ENCODE measurements at regions not wholly inside any gene's neighbourhood (a gene's known extent, or its start where the extent isn't known, plus 50 kb on each side); places are given as distances from the start of the nearest gene placed in this dataset.

- no peaks in the 10 kb centered on the region for H3K4me1 Mint-ChIP-seq
Observed at GRCh38 chr10:29881336-29881771, 178.0 kb downstream of the JCAD start.

GRCh38 chr10:29880856-29881255, 178.5 kb downstream of the JCAD start:
- Mint-ChIP-seq H3K36me3 (no peaks in the 10 kb centered on the region), H3K4me3 (no peak overlapping the region), H3K27ac (no peak overlapping the region), H3K9me3 (no peaks in the 10 kb centered on the region), H3K27me3 (peaks cover 7% of the 10 kb centered on the region), H3K4me1 (no peaks in the 10 kb centered on the region)
- CTCF ChIA-PET = no interaction called here
- no peak for DNase-seq

More at GRCh38 chr10:29881336-29881771, 178.0 kb downstream of the JCAD start:
- Mint-ChIP-seq H3K27ac (no peak overlapping the region), H3K27me3 (peaks cover 12% of the 10 kb centered on the region), H3K36me3 (no peaks in the 10 kb centered on the region), H3K9me3 (no peaks in the 10 kb centered on the region), H3K4me3 (no peak overlapping the region)
- no peak for DNase-seq
- CTCF ChIA-PET = no interaction called here

- no peaks in the 10 kb centered on the region for H3K36me3 Mint-ChIP-seq
- H3K4me3 Mint-ChIP-seq = no peak overlapping the region
- no peaks in the 10 kb centered on the region for H3K4me1 Mint-ChIP-seq
- no peak overlapping the region for H3K27ac Mint-ChIP-seq
- peaks cover 7% of the 10 kb centered on the region for H3K27me3 Mint-ChIP-seq
- CTCF ChIA-PET = no interaction called here
- no peaks in the 10 kb centered on the region for H3K9me3 Mint-ChIP-seq
- DNase-seq = no peak
Observed at GRCh38 chr10:29879862-29880261, 179.5 kb downstream of the JCAD start.

- Mint-ChIP-seq H3K4me1 (no peaks in the 10 kb centered on the region), H3K4me3 (no peak overlapping the region), H3K9me3 (no peaks in the 10 kb centered on the region), H3K27ac (no peak overlapping the region), H3K27me3 (peaks cover 7% of the 10 kb centered on the region), H3K36me3 (no peaks in the 10 kb centered on the region)
- CTCF ChIA-PET = no interaction called here
- DNase-seq = no peak
Observed at GRCh38 chr10:29878492-29878891, 180.9 kb downstream of the JCAD start.

GRCh38 chr10:29877793-29878491, 181.4 kb downstream of the JCAD start:
- CTCF ChIA-PET = no interaction called here

GRCh38 chr10:29876008-29876555, 183.3 kb downstream of the JCAD start:
- no peaks in the 10 kb centered on the region for H3K4me1 Mint-ChIP-seq
- CTCF ChIA-PET = no interaction called here
- no peak for DNase-seq
- no peak overlapping the region for H3K27ac Mint-ChIP-seq
- no peaks in the 10 kb centered on the region for H3K9me3 Mint-ChIP-seq
- no peak overlapping the region for H3K4me3 Mint-ChIP-seq
- no peaks in the 10 kb centered on the region for H3K36me3 Mint-ChIP-seq
- H3K27me3 Mint-ChIP-seq = peaks cover 7% of the 10 kb centered on the region

More at GRCh38 chr10:29877793-29878491, 181.4 kb downstream of the JCAD start:
- H3K36me3 Mint-ChIP-seq = no peaks in the 10 kb centered on the region
- peaks cover 7% of the 10 kb centered on the region for H3K27me3 Mint-ChIP-seq
- no peaks in the 10 kb centered on the region for H3K9me3 Mint-ChIP-seq
- no peaks in the 10 kb centered on the region for H3K4me1 Mint-ChIP-seq
- H3K4me3 Mint-ChIP-seq = no peak overlapping the region
- no peak overlapping the region for H3K27ac Mint-ChIP-seq
- DNase-seq = no peak

GRCh38 chr10:29874606-29875269, 184.6 kb downstream of the JCAD start:
- Mint-ChIP-seq H3K4me1 (no peaks in the 10 kb centered on the region), H3K9me3 (peaks cover 3% of the 10 kb centered on the region), H3K4me3 (no peak overlapping the region), H3K27me3 (peaks cover 7% of the 10 kb centered on the region), H3K36me3 (no peaks in the 10 kb centered on the region), H3K27ac (no peak overlapping the region)
- no peak for DNase-seq
- CTCF ChIA-PET = no interaction called here

- CTCF ChIA-PET = no interaction called here
- Mint-ChIP-seq H3K4me3 (no peak overlapping the region), H3K27ac (no peak overlapping the region), H3K4me1 (no peaks in the 10 kb centered on the region), H3K36me3 (no peaks in the 10 kb centered on the region), H3K9me3 (peaks cover 3% of the 10 kb centered on the region), H3K27me3 (peaks cover 7% of the 10 kb centered on the region)
- DNase-seq = no peak
Observed at GRCh38 chr10:29873941-29874484, 185.4 kb downstream of the JCAD start.

- no peaks in the 10 kb centered on the region for H3K4me1 Mint-ChIP-seq
- no peaks in the 10 kb centered on the region for H3K27me3 Mint-ChIP-seq
- DNase-seq = no peak
- H3K36me3 Mint-ChIP-seq = no peaks in the 10 kb centered on the region
- no peak overlapping the region for H3K4me3 Mint-ChIP-seq
- CTCF ChIA-PET = no interaction called here
- no peak overlapping the region for H3K27ac Mint-ChIP-seq
- H3K9me3 Mint-ChIP-seq = peaks cover 3% of the 10 kb centered on the region
Observed at GRCh38 chr10:29870522-29871044, 188.8 kb downstream of the JCAD start.

GRCh38 chr10:29869593-29869992, 189.8 kb downstream of the JCAD start:
- peaks cover 3% of the 10 kb centered on the region for H3K9me3 Mint-ChIP-seq
- CTCF ChIA-PET = no interaction called here
- H3K27me3 Mint-ChIP-seq = no peaks in the 10 kb centered on the region
- no peak overlapping the region for H3K4me3 Mint-ChIP-seq
- DNase-seq = no peak
- no peaks in the 10 kb centered on the region for H3K36me3 Mint-ChIP-seq
- no peak overlapping the region for H3K27ac Mint-ChIP-seq
- no peaks in the 10 kb centered on the region for H3K4me1 Mint-ChIP-seq

- Mint-ChIP-seq H3K36me3 (no peaks in the 10 kb centered on the region), H3K9me3 (peaks cover 3% of the 10 kb centered on the region), H3K27ac (no peak overlapping the region), H3K4me1 (no peaks in the 10 kb centered on the region), H3K4me3 (no peak overlapping the region), H3K27me3 (no peaks in the 10 kb centered on the region)
- DNase-seq = no peak
- CTCF ChIA-PET = no interaction called here
Observed at GRCh38 chr10:29866356-29866755, 193.0 kb downstream of the JCAD start.

- H3K4me1 Mint-ChIP-seq = no peaks in the 10 kb centered on the region
- no peak for DNase-seq
- H3K27me3 Mint-ChIP-seq = no peaks in the 10 kb centered on the region
- H3K9me3 Mint-ChIP-seq = peaks cover 3% of the 10 kb centered on the region
- CTCF ChIA-PET = no interaction called here
- H3K36me3 Mint-ChIP-seq = no peaks in the 10 kb centered on the region
- H3K27ac Mint-ChIP-seq = no peak overlapping the region
- no peak overlapping the region for H3K4me3 Mint-ChIP-seq
Observed at GRCh38 chr10:29865700-29866355, 193.6 kb downstream of the JCAD start.

GRCh38 chr10:29862923-29863614, 196.3 kb downstream of the JCAD start:
- CTCF ChIA-PET = no interaction called here
- H3K27me3 Mint-ChIP-seq = peaks cover 5% of the 10 kb centered on the region

More at GRCh38 chr10:29862923-29863614, 196.3 kb downstream of the JCAD start:
- no peak overlapping the region for H3K27ac Mint-ChIP-seq
- no peaks in the 10 kb centered on the region for H3K36me3 Mint-ChIP-seq
- H3K4me3 Mint-ChIP-seq = no peak overlapping the region
- no peaks in the 10 kb centered on the region for H3K9me3 Mint-ChIP-seq
- DNase-seq = no peak
- H3K4me1 Mint-ChIP-seq = no peaks in the 10 kb centered on the region
